HG03135 (cell line): ENCODE measurements at regions not wholly inside any gene's neighbourhood (a gene's known extent, or its start where the extent isn't known, plus 50 kb on each side); places are given as distances from the start of the nearest gene placed in this dataset.

Experiments
- ATAC-seq: cut with Tn5 transposase; IDR thresholded peaks from one replicate; pipeline ENCODE4 v1.9.1; 2021; ENCODE audit warnings: mild to moderate bottlenecking, moderate library complexity; ENCODE audit not compliant: unreplicated experiment

GRCh38 chr9:134227451-134228411 lies 63.4 kb upstream of the RNU6ATAC start:
- ATAC-seq, result no peak

GRCh38 chr9:134228649-134229048 lies 64.3 kb upstream of the RNU6ATAC start:
- no peak for ATAC-seq

- ATAC-seq, result no peak
Observed at GRCh38 chr9:134229466-134230091, 65.2 kb upstream of the RNU6ATAC start.

DNA sequence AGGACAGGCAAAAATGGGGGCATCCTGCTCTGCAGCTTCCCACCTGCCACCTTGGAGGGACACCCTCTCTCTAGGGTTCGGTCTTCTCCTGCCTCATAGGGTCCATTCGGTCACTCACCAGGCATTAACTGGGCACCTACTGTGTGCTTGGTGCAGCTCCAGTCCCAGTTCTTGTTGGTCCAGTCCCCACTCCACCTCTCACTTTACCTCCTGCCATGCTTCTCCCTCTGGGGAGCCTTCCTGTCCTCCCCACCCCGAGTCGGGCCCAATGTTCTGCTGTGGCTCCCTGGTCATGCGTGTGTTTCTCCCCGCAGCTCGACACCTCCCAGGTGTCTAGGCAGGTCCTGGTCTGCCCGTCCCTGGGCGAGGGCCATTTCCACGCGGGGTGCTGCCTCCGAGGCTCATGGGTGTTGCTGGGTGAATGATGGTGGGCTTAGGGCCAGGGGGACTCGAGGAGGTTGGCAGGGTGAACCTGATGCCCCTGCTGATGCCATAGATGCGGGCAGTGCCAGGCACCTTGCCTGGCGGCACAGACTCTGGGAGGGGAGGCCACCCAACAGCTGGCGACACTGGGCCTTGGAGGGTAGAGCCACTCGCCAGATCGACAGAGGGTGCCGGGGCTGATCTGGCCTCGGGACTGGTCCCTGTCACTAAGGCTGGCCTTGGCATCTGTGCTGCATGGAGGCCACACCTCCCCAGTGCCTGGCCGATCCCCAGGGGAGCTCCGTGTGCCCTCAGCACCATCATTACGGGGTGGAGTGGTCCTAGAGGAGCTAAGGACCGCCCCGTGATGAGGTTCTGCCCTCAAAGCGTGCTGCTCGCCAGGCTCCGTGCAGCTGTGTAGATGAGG lies 66.0 kb upstream of the RNU6ATAC start:
- ATAC-seq, result no peak

DNA sequence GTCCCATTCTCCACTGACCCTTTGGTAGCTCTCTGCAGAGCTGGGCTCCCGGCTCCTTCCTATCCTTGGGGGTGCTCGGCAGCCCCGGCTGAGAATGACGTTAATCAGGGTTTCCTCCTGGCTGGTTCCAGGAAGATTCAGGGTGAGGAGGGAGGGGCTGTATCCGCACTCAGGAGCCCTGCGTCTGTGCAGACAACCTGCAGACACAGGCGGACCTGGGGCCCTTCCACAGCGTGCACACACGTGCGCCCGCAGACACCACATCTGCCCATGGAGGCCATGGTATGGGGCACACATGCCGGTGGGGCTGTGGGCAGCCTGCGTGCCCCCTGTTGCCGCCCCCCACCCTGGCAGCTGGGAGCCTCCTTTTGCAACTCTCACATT lies 66.6 kb upstream of the RNU6ATAC start:
- ATAC-seq, result no peak

- ATAC-seq, result no peak
Observed at GRCh38 chr9:134231330-134231745, 67.0 kb upstream of the RNU6ATAC start.

DNA sequence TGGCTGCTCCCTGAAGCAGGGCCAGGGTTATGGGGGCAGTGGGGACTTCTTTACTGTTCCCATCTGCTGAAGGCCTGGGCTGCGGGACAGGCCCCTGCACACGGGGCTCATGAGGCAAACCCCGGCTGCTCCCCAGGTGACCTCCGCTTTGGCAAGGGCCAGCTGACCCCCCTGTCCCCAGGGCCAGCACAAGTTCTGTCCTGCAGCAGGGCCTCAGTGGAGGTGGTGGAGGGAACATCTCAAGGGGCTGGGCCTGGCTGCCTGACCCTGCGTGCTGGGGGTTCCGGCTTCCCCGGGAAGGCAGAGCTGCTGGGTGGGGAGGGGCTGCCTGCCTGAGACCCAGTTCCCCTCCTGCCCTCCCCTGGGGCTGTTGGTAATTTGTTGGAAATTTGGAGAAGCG lies 67.4 kb upstream of the RNU6ATAC start:
- no peak for ATAC-seq

DNA sequence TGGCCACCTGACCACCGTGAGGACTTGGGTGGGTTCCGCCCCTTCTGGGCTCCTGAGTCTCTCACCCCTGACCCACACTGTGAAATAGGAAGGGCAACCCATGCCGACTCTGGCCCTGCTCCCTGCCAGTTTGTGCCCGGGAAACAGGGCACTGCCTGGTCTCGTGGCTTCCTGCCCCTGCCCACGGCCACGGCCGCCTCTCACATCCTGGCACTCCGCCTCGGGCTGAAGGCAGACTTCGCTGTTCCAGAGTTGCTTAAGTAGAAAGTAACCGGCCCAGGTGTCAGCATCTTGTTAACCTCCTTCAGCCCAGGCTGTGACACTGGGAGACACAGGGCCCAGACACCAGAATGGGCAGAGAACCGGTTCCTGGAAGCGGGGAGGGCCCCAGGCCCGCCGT lies 68.7 kb upstream of the RNU6ATAC start:
- ATAC-seq, result no peak

DNA sequence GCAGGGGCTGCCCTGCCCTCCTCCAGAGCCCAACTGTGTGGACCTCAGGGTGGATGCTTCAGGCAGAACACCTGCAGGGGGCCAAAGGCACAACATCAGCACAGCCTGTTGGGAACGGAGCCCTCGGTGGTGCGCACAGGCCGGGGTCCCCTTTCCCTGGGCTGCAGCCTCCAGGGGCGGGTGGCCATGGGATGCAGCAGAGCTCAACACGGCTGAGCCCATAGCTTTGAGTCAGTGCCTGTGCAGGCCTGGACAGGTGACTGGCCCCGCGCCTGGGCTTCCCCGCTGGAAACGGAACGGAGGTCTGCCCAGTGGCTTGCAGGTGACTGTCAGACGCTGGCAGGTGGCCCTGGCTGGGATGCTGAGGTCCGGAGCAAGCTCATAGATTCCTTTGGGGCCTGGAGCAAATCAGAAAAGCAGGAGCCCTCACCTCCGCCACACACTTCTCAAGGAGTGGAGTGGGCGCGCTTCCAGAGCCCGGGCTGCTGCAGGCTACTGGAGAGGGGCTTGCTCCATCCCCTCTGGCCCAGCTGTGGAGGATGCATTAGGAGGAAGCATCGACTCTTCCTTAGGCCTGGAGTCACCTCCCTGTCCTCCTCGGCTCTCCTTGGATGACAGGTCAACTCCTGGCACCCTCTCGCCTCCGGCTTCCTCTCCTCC lies 69.8 kb upstream of the RNU6ATAC start:
- no peak for ATAC-seq

- ATAC-seq, result no peak
Observed at GRCh38 chr9:134234687-134235359, 70.5 kb upstream of the RNU6ATAC start.

DNA sequence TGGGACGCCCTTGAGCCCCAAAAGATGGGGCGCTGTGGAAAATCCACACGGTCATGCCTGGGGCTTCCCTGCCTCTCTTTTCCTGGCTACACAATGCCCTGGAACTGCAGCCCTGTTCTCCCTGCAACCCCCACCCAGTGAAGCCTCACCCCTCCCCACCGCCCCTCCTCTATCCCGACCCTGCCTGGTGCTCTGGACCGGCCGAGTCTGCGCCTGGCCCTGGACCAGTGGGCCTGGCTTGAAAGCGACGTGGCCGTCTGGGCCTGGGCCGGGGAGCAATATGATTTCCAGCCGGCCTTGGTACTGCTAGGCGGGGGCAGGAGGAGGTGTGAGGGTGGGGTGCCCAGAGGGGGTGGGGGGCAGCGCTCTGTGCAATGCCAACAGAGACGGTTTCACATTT lies 71.0 kb upstream of the RNU6ATAC start:
- ATAC-seq, result no peak

DNA sequence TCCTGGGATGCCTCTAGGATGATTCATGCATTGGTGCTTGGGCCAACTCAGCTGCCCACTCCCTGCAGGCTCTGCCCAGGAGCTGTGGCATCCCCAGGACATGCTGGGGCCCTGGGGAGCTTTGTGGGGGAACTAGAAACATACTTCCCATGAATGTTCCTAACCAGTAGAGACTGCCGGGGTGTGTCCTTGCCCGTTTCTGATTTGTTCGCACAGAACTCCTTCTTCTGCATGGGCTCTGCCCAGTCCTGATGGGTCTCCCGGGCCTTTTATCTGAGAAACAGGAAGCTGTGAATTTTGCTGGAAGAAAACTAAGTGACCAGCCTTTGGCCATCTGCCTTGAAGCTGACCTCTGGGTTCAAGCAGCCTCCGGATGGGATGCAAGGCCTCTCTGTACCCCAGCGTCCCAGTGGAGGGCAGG lies 71.6 kb upstream of the RNU6ATAC start:
- no peak for ATAC-seq

GRCh38 chr9:134236935-134237629 lies 72.7 kb upstream of the RNU6ATAC start:
- no peak for ATAC-seq

DNA sequence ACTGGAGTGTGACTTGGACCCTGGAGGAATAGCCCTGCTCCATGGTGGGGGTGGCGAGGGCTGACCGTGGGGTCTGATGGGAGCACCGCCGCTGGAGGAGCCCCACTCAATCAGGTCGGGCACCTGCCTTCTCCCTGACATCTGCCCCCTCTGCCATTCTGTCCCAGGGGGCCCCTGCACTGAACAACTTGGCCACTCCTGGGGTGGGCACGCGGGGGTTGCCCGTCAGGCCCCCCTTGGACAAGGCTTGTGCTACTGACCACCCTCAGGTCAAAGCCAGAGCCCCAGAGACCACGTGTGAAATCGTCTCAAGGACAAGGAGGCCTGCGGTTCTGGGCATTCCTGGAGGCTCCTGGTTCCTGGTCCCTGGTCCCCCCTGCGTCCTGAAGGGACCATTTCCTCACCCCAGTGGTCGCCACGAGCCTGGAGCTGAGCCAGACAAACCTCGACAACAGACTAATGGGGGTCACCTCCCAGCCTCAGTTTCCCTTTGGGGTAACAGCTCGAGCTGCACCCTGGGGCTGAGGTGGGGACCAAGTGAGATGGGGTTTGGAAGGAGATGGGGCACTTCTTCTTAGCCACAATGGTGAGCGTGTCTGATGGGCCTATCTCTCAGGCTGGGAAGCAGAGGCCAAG lies 73.4 kb upstream of the RNU6ATAC start:
- no peak for ATAC-seq

DNA sequence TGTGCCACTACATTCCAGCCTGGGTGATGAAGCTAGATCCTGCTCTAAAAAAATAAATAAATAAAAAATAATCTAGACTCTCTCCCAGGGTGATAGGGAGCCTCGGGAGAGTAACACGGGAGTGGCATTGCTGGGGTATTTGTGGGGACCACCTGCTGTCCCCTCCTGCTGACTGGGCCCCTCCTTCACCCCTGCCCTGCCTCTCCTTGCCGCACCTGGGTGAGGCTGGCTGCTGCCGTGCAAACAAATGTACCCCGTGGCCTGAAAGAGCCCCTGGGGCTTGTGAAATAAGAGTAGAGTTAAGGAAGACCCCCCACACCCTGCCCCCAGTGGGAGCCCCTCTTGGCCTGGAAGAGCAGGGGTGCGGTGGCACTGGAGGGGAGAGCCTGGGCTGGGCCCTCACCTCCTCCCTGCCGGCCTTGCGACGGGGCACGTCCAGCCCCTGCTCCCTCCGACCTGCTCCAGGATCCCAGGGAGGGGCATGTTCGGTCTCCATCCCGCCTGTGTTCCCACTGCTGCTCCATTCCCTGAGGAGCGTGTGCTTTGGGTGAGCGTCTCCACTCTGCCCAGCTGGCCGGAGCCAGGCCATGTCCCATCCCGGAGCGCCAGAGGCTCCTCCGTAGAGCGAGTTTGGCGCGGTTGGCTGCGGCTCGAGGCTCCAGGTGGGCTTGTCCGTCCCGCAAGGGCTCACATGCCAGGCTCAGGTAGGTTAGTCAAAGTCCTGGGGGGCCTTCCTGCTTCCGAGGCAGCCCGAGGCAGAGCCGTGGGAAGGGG lies 75.0 kb upstream of the RNU6ATAC start:
- ATAC-seq, result no peak

GRCh38 chr9:134239939-134240338 lies 75.6 kb upstream of the RNU6ATAC start:
- ATAC-seq, result no peak

- ATAC-seq, result no peak
Observed at GRCh38 chr9:134240361-134240760, 76.0 kb upstream of the RNU6ATAC start.

DNA sequence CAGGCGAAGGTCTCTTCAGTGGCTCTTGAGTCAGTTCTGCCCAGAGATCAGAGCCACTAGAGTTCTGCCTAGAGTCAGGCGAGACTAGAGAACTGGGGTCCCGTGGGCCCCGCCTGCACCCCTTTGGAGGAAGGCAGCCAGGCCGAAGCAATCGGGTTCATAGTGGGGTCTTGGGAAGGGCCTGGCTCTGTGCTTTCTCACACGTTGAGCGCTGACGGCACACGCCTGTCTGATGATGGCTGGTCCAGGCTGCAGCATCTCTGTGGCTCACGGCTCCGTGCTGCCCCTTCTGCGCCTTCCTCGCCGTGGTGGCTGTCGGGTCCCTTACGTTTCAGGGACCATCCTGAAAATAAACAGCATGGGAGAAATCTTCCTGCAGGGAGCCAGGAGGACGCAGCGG lies 78.3 kb upstream of the RNU6ATAC start:
- ATAC-seq, result no peak
